HG02852 (cell line): ENCODE measurements at regions not wholly inside any gene's neighbourhood (a gene's known extent, or its start where the extent isn't known, plus 50 kb on each side); places are given as distances from the start of the nearest gene placed in this dataset.
A peak's percentile ranks its signal among the peaks of the same experiment; 100 is the strongest.

Experiments used
- ATAC-seq: cut with Tn5 transposase; IDR thresholded peaks from one replicate; pipeline ENCODE4 v1.9.1; 2021; ENCODE audit warnings: mild to moderate bottlenecking, moderate library complexity; ENCODE audit not compliant: unreplicated experiment

- ATAC-seq, result no peak
Observed at GRCh38 chr2:138964418-138964817, 184.2 kb upstream of the NXPH2 start.

- no peak for ATAC-seq
Observed at GRCh38 chr2:138962686-138963085, 182.5 kb upstream of the NXPH2 start.

GRCh38 chr2:138960191-138960590 lies 180.0 kb upstream of the NXPH2 start:
- ATAC-seq, result no peak

- ATAC-seq, result no peak
Observed at GRCh38 chr2:138959031-138959430, 178.8 kb upstream of the NXPH2 start.

- ATAC-seq, result no peak
Observed at GRCh38 chr2:138956116-138956515, 175.9 kb upstream of the NXPH2 start.

GRCh38 chr2:138950486-138950885 lies 170.3 kb upstream of the NXPH2 start:
- no peak for ATAC-seq

- ATAC-seq, result no peak
Observed at GRCh38 chr2:138949517-138949916, 169.3 kb upstream of the NXPH2 start.

GRCh38 chr2:138948070-138948539 lies 167.9 kb upstream of the NXPH2 start:
- peak; percentile 90 for ATAC-seq

GRCh38 chr2:138943470-138943869 lies 163.3 kb upstream of the NXPH2 start:
- no peak for ATAC-seq

- ATAC-seq, result no peak
Observed at GRCh38 chr2:138942466-138942865, 162.3 kb upstream of the NXPH2 start.

- no peak for ATAC-seq
Observed at GRCh38 chr2:138931284-138932256, 151.4 kb upstream of the NXPH2 start.

GRCh38 chr2:138930571-138930970 lies 150.4 kb upstream of the NXPH2 start:
- no peak for ATAC-seq

GRCh38 chr2:138928374-138929021 lies 148.3 kb upstream of the NXPH2 start:
- ATAC-seq, result no peak

GRCh38 chr2:138922973-138923563 lies 142.9 kb upstream of the NXPH2 start:
- ATAC-seq, result no peak

GRCh38 chr2:138919120-138919747 lies 139.0 kb upstream of the NXPH2 start:
- no peak for ATAC-seq

GRCh38 chr2:138910427-138910826 lies 130.2 kb upstream of the NXPH2 start:
- no peak for ATAC-seq

- no peak for ATAC-seq
Observed at GRCh38 chr2:138906549-138906948, 126.4 kb upstream of the NXPH2 start.

GRCh38 chr2:138902239-138902871 lies 122.2 kb upstream of the NXPH2 start:
- no peak for ATAC-seq

- ATAC-seq, result no peak
Observed at GRCh38 chr2:138901530-138901929, 121.3 kb upstream of the NXPH2 start.

- ATAC-seq, result no peak
Observed at GRCh38 chr2:138898855-138899254, 118.7 kb upstream of the NXPH2 start.

GRCh38 chr2:138897274-138897673 lies 117.1 kb upstream of the NXPH2 start:
- ATAC-seq, result no peak
